ENCODE measurements at regions not wholly inside any gene's neighbourhood (a gene's known extent, or its start where the extent isn't known, plus 50 kb on each side); places are given as distances from the start of the nearest gene placed in this dataset.

- no peak for DNase-seq (ENCODE audit: extremely low read depth in 1 of 4, low spot score in 3 of 4)
- ChIA-PET POLR2A (no interaction called here), CTCF (ENCODE audit: low intra/inter-chr PET ratio) (no interaction called here)
- Histone ChIP-seq H3K27me3 (ENCODE audit: control insufficient read depth in 2 of 2, insufficient read depth in 2 of 2, low read length in 2 of 2) (peaks cover 0 to 12% of the 10 kb centered on the region in 2 experiments; a peak in 1 of 5 replicates), H3K36me3 (ENCODE audit: control insufficient read depth, insufficient read depth, low read length) (no peaks in the 10 kb centered on the region), H3K4me1 (replicated peaks in 1 of 2; ENCODE audit: control insufficient read depth in 2 of 2, insufficient read depth in 2 of 2, low read length in 2 of 2) (no peaks in the 10 kb centered on the region), H3K27ac (ENCODE audit: extremely low read depth, low read depth, low read length) (no peak overlapping the region), H3K9ac (ENCODE audit: insufficient read depth in 1 of 2, low read depth in 2 of 2, low read length in 2 of 2) (no peak overlapping the region), H3K79me2 (ENCODE audit: control insufficient read depth, insufficient read depth, low read length) (no peaks in the 10 kb centered on the region), H3K9me3 (replicated peaks; ENCODE audit: control insufficient read depth, insufficient read depth, low read depth, low read length) (no peaks in the 10 kb centered on the region), H3K9me1 (ENCODE audit: control insufficient read depth, insufficient read depth, low read length) (no peaks in the 10 kb centered on the region), H3K4me3 (no peak overlapping the region), H4K20me1 (replicated peaks; ENCODE audit: control insufficient read depth, insufficient read depth, low read length) (no peaks in the 10 kb centered on the region), H3K4me2 (ENCODE audit: insufficient read depth, low read length) (no peak overlapping the region), H2AFZ (ENCODE audit: low read depth, low read length) (no peak overlapping the region)
- intact Hi-C loops (cut with micrococcal nuclease) (no loop called here), in situ Hi-C loops (cut with MboI) (no loop called here)
- no peak for ATAC-seq
- FAIRE-seq, result no peak
- 1% methylated on average over 5 of the region's 5 CpGs for WGBS (ENCODE audit: insufficient coverage, low coverage, missing lambda C conversion rate)
- TF ChIP-seq RFX1 (IDR thresholded peaks at IDR 0.05), result peak; percentile 32; the same call in 1 of the 2 replicates
- TF ChIP-seq RHOXF2B (CRISPR knock-in tag; conservative IDR thresholded peaks at IDR 0.05), result no peak
- TF ChIP-seq NR2C2 (CRISPR knock-in tag; IDR thresholded peaks at IDR 0.05), result no peak
- peak; percentile 30; the same call in 1 of the 2 replicates for TF ChIP-seq NR2C2 (tag; IDR thresholded peaks at IDR 0.05)
- TF ChIP-seq NRF1 (conservative IDR thresholded peaks at IDR 0.05 in 1 of 2, IDR thresholded peaks at IDR 0.05 in 1 of 2), result peak; percentile 55 to 67
- TF ChIP-seq NR2C1 (IDR thresholded peaks at IDR 0.05), result peak; percentile 38; the same call in 1 of the 2 replicates
- TF ChIP-seq NR2C1 (tag; IDR thresholded peaks at IDR 0.05), result peak; percentile 61
- no peak for TF ChIP-seq PHF20 (IDR thresholded peaks at IDR 0.05; ENCODE audit: partially characterized antibody)
- TF ChIP-seq TRIM24 (IDR thresholded peaks at IDR 0.05), result no peak
- BruUV-seq (replicated peaks), result no TSS peak
These were observed 127.1 kb upstream of the SVIL start for GRCh38 chr10:29761916-29762315.

Data from K562 (cell line).